Hepatocyte (in vitro differentiated cells): ENCODE measurements at regions not wholly inside any gene's neighbourhood (a gene's known extent, or its start where the extent isn't known, plus 50 kb on each side); places are given as distances from the start of the nearest gene placed in this dataset.

Experiments used
- CTCF ChIP-seq: fragments of 200-600 bp; sonication (generic); IDR thresholded peaks from 2 replicates; pipeline ENCODE4 v1.5.1; 2016; ENCODE audit warnings: antibody characterized with exemption, mild to moderate bottlenecking; ENCODE audit not compliant: poor library complexity
- EZH2 ChIP-seq: fragments of 200-600 bp; sonication (generic); IDR thresholded peaks from 2 replicates; pipeline ENCODE4 v1.6.1; 2016; ENCODE audit warnings: antibody characterized with exemption, mild to moderate bottlenecking, borderline replicate concordance
- EZH2phosphoT487 ChIP-seq: fragments of 200-600 bp; sonication (generic); IDR thresholded peaks from one replicate; pipeline ENCODE4 v1.6.1; 2018; ENCODE audit warnings: antibody characterized with exemption, mild to moderate bottlenecking, low read depth, moderate library complexity; ENCODE audit not compliant: unreplicated experiment, severe bottlenecking

- no peak for TF ChIP-seq EZH2
- TF ChIP-seq CTCF = no peak
- TF ChIP-seq EZH2phosphoT487 = no peak
These were observed 127.0 kb downstream of the TTC32 start for GRCh38 chr2:19774805-19775176.
